ENCODE measurements at regions not wholly inside any gene's neighbourhood (a gene's known extent, or its start where the extent isn't known, plus 50 kb on each side); places are given as distances from the start of the nearest gene placed in this dataset.

DNA sequence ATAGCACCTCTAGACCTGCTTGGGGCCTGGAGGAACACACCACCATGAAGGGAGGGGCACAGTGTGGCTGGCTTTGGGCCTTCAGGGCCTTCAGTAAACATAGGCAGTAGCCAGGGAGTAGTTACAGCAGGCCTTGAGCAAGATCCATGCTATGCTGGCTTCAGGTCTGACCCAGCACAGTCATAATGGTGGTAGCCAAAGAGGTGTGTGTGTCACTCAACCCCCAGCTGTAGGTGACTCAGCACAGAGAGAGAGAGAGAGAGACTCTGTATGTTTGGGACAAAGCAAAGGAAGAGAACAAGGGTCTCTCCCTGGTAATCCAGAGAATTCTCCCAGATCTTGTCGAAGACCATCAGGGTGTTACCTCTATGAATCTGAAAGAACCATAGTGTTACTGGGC is 250.5 kb upstream of the PKN2 start:
- Histone ChIP-seq H3K27me3 (ENCODE audit: control insufficient read depth, insufficient read depth, low read length) (no peaks in the 10 kb centered on the region), H3K4me3 (ENCODE audit: low read depth, low read length) (no peak overlapping the region), H3K36me3 (ENCODE audit: control insufficient read depth, insufficient read depth, low read length) (no peaks in the 10 kb centered on the region)
- no peak for TF ChIP-seq CTCF (IDR thresholded peaks at IDR 0.05; ENCODE audit: insufficient read depth, low read length, poor library complexity, severe bottlenecking)
- peak; percentile 9 for DNase-seq (ENCODE audit: low read depth)

- no peak for DNase-seq (ENCODE audit: low read depth)
- Histone ChIP-seq H3K36me3 (ENCODE audit: control insufficient read depth, insufficient read depth, low read length) (no peaks in the 10 kb centered on the region), H3K27me3 (ENCODE audit: control insufficient read depth, insufficient read depth, low read length) (no peaks in the 10 kb centered on the region), H3K4me3 (ENCODE audit: low read depth, low read length) (no peak overlapping the region)
- no peak for TF ChIP-seq CTCF (IDR thresholded peaks at IDR 0.05; ENCODE audit: insufficient read depth, low read length, poor library complexity, severe bottlenecking)
Measured at GRCh38 chr1:88434836-88435235, 249.2 kb upstream of the PKN2 start.

DNA sequence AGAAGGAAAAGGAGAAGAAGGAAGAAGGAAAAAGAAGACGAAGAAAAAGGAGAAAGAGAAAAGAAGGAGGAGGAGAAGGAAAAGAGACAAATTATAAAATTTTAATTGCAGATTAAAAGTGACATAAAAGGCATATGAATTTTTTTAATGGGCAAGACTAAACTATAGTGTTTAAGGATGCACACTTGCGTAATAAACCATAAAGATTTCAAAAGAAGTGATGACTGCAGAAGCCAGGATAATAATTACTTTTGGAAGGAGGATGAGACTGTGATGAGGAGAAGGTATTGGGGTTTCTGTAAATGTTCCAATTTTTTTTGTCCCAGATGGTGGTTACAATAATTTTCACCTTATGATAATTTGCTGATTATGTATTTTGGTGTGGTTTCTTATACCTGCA is 243.1 kb upstream of the PKN2 start:
- H3K4me3 ChIP-seq (ENCODE audit: low read depth, low read length): no peak overlapping the region
- no peaks in the 10 kb centered on the region for H3K36me3 ChIP-seq (ENCODE audit: control insufficient read depth, insufficient read depth, low read length)
- no peaks in the 10 kb centered on the region for H3K27me3 ChIP-seq (ENCODE audit: control insufficient read depth, insufficient read depth, low read length)
- DNase-seq (ENCODE audit: low read depth): no peak
- no peak for TF ChIP-seq CTCF (IDR thresholded peaks at IDR 0.05; ENCODE audit: insufficient read depth, low read length, poor library complexity, severe bottlenecking)

- TF ChIP-seq CTCF (IDR thresholded peaks at IDR 0.05; ENCODE audit: insufficient read depth, low read length, poor library complexity, severe bottlenecking): no peak
- DNase-seq (ENCODE audit: low read depth): no peak
- H3K27me3 ChIP-seq (ENCODE audit: control insufficient read depth, insufficient read depth, low read length): no peaks in the 10 kb centered on the region
- no peaks in the 10 kb centered on the region for H3K36me3 ChIP-seq (ENCODE audit: control insufficient read depth, insufficient read depth, low read length)
- H3K4me3 ChIP-seq (ENCODE audit: low read depth, low read length): no peak overlapping the region
Measured at GRCh38 chr1:88451856-88452255, 232.2 kb upstream of the PKN2 start.

- Histone ChIP-seq H3K27me3 (ENCODE audit: control insufficient read depth, insufficient read depth, low read length) (no peaks in the 10 kb centered on the region), H3K36me3 (ENCODE audit: control insufficient read depth, insufficient read depth, low read length) (no peaks in the 10 kb centered on the region), H3K4me3 (ENCODE audit: low read depth, low read length) (no peak overlapping the region)
- TF ChIP-seq CTCF (IDR thresholded peaks at IDR 0.05; ENCODE audit: insufficient read depth, low read length, poor library complexity, severe bottlenecking): no peak
- no peak for DNase-seq (ENCODE audit: low read depth)
Measured at GRCh38 chr1:88453295-88453694, 230.8 kb upstream of the PKN2 start.

- DNase-seq (ENCODE audit: low read depth): no peak
- no peak for TF ChIP-seq CTCF (IDR thresholded peaks at IDR 0.05; ENCODE audit: insufficient read depth, low read length, poor library complexity, severe bottlenecking)
- H3K4me3 ChIP-seq (ENCODE audit: low read depth, low read length): no peak overlapping the region
- no peaks in the 10 kb centered on the region for H3K27me3 ChIP-seq (ENCODE audit: control insufficient read depth, insufficient read depth, low read length)
- H3K36me3 ChIP-seq (ENCODE audit: control insufficient read depth, insufficient read depth, low read length): no peaks in the 10 kb centered on the region
Measured at GRCh38 chr1:88454781-88455180, 229.3 kb upstream of the PKN2 start.
